ENCODE measurements at regions not wholly inside any gene's neighbourhood (a gene's known extent, or its start where the extent isn't known, plus 50 kb on each side); places are given as distances from the start of the nearest gene placed in this dataset.

GRCh38 chr10:42995537-42995936 is 81.3 kb upstream of the RET start:
- no peak for DNase-seq (ENCODE audit: low spot score in 2 of 2)
- H3K36me3 ChIP-seq = no peaks in the 10 kb centered on the region
- H3K9me3 ChIP-seq = no peaks in the 10 kb centered on the region
- 78% methylated on average over 2 of the region's 2 CpGs for WGBS
- H3K4me1 ChIP-seq = no peaks in the 10 kb centered on the region
- no peak overlapping the region for H3K27ac ChIP-seq
- H3K4me3 ChIP-seq = no peak overlapping the region
- peaks cover 5% of the 10 kb centered on the region for H3K27me3 ChIP-seq
- no peak for TF ChIP-seq CTCF (IDR thresholded peaks at IDR 0.05)
- no peak for TF ChIP-seq POLR2AphosphoS5 (IDR thresholded peaks at IDR 0.05)
- no peak for TF ChIP-seq EP300 (IDR thresholded peaks at IDR 0.05)
- no peak for TF ChIP-seq POLR2A (IDR thresholded peaks at IDR 0.05)

- 88% methylated on average over 5 of the region's 5 CpGs for WGBS
- TF ChIP-seq POLR2A (IDR thresholded peaks at IDR 0.05) (no peak), POLR2AphosphoS5 (IDR thresholded peaks at IDR 0.05) (no peak), CTCF (IDR thresholded peaks at IDR 0.05) (no peak), EP300 (IDR thresholded peaks at IDR 0.05) (no peak)
- Histone ChIP-seq H3K4me1 (no peaks in the 10 kb centered on the region), H3K27me3 (peaks cover 5% of the 10 kb centered on the region), H3K4me3 (no peak overlapping the region), H3K36me3 (no peaks in the 10 kb centered on the region), H3K27ac (no peak overlapping the region), H3K9me3 (no peaks in the 10 kb centered on the region)
- no peak for DNase-seq (ENCODE audit: low spot score in 2 of 2)
Measured at GRCh38 chr10:42996588-42996987, 80.3 kb upstream of the RET start.

- H3K27ac ChIP-seq = no peak overlapping the region
- H3K9me3 ChIP-seq = no peaks in the 10 kb centered on the region
- no peak overlapping the region for H3K4me3 ChIP-seq
- H3K4me1 ChIP-seq = no peaks in the 10 kb centered on the region
- peaks cover 5% of the 10 kb centered on the region for H3K27me3 ChIP-seq
- no peaks in the 10 kb centered on the region for H3K36me3 ChIP-seq
- TF ChIP-seq EP300 (IDR thresholded peaks at IDR 0.05) (no peak), POLR2A (IDR thresholded peaks at IDR 0.05) (no peak), POLR2AphosphoS5 (IDR thresholded peaks at IDR 0.05) (no peak), CTCF (IDR thresholded peaks at IDR 0.05) (no peak)
- DNase-seq (ENCODE audit: low spot score in 2 of 2) = no peak
- WGBS = 96% methylated on average over 3 of the region's 6 CpGs
Measured at GRCh38 chr10:42997151-42997848, 79.6 kb upstream of the RET start.

GRCh38 chr10:42997849-42998165 is 79.1 kb upstream of the RET start:
- no peak for DNase-seq (ENCODE audit: low spot score in 2 of 2)
- no peak overlapping the region for H3K27ac ChIP-seq
- TF ChIP-seq EP300 (IDR thresholded peaks at IDR 0.05) (no peak), POLR2A (IDR thresholded peaks at IDR 0.05) (no peak), POLR2AphosphoS5 (IDR thresholded peaks at IDR 0.05) (no peak), CTCF (IDR thresholded peaks at IDR 0.05) (no peak)
- 100% methylated on average over 3 of the region's 4 CpGs for WGBS
- no peak overlapping the region for H3K4me3 ChIP-seq
- peaks cover 5% of the 10 kb centered on the region for H3K27me3 ChIP-seq
- no peaks in the 10 kb centered on the region for H3K4me1 ChIP-seq
- H3K9me3 ChIP-seq = no peaks in the 10 kb centered on the region
- no peaks in the 10 kb centered on the region for H3K36me3 ChIP-seq

- Histone ChIP-seq H3K36me3 (no peaks in the 10 kb centered on the region), H3K9me3 (no peaks in the 10 kb centered on the region), H3K27ac (no peak overlapping the region), H3K27me3 (peaks cover 5% of the 10 kb centered on the region), H3K4me3 (no peak overlapping the region), H3K4me1 (no peaks in the 10 kb centered on the region)
- TF ChIP-seq EP300 (IDR thresholded peaks at IDR 0.05) (no peak), POLR2AphosphoS5 (IDR thresholded peaks at IDR 0.05) (no peak), POLR2A (IDR thresholded peaks at IDR 0.05) (no peak), CTCF (IDR thresholded peaks at IDR 0.05) (no peak)
- WGBS = 86% methylated on average over 5 of the region's 12 CpGs
- DNase-seq (ENCODE audit: low spot score in 2 of 2) = no peak
Measured at GRCh38 chr10:42998481-42999384, 78.1 kb upstream of the RET start.

Measured in suprapubic skin (tissue), 4 donors.